WTC11 (cell line): ENCODE measurements at regions not wholly inside any gene's neighbourhood (a gene's known extent, or its start where the extent isn't known, plus 50 kb on each side); places are given as distances from the start of the nearest gene placed in this dataset.
"Not testable (repeated sequence)": the region's sequence is repeated elsewhere in the genome, so short reads cannot be mapped to it uniquely, and the experiment has no call there.

Source experiments
- ATAC-seq: fragments of 200-7000 bp; cut with Tn5 transposase; 2 replicates; pipeline ENCODE4 v1.10.0; 2021; ENCODE audit warnings: mild to moderate bottlenecking, moderate library complexity
- CTCF ChIA-PET: fragments of 300-600 bp; sonication (Branson Sonifier 250); formaldehyde crosslinking; loops from one replicate; lab custom pipeline; 2021; ENCODE audit warnings: antibody characterized with exemption; lab: Charles Lee
- POLR2A ChIA-PET: fragments of 350-600 bp; sonication (Branson Sonifier 250); formaldehyde crosslinking; loops from one replicate; lab custom pipeline; 2021; ENCODE audit warnings: antibody characterized with exemption; lab: Charles Lee
- DNase-seq: peaks from one replicate; pipeline ENCODE4 v3.0.0; 2021; ENCODE audit warnings: low spot score
- H3K27ac Mint-ChIP-seq: 2 replicates; pipeline ENCODE4 v1.8.0; 2021; ENCODE audit warnings: mixed read lengths
- H3K27me3 Mint-ChIP-seq: 2 replicates; pipeline ENCODE4 v1.8.0; 2021; ENCODE audit warnings: low read depth, mild to moderate bottlenecking, moderate library complexity, mixed read lengths
- H3K36me3 Mint-ChIP-seq: 2 replicates; pipeline ENCODE4 v1.8.0; 2021; ENCODE audit warnings: mixed read lengths
- H3K4me1 Mint-ChIP-seq: 2 replicates; pipeline ENCODE4 v1.8.0; 2022; ENCODE audit warnings: mixed read lengths
- H3K4me3 Mint-ChIP-seq: 2 replicates; pipeline ENCODE4 v1.8.0; 2021; ENCODE audit warnings: mild to moderate bottlenecking, moderate library complexity, mixed read lengths
- H3K9me3 Mint-ChIP-seq: 2 replicates; pipeline ENCODE4 v1.8.0; 2021; ENCODE audit warnings: mixed read lengths
- ATF1 ChIP-seq: sonication (generic); formaldehyde crosslinking; IDR thresholded peaks from 2 replicates; pipeline ENCODE4 v1.8.1; 2023; ENCODE audit warnings: mild to moderate bottlenecking, moderate library complexity, missing genetic modification reagents
- CREB1 ChIP-seq: sonication (generic); formaldehyde crosslinking; IDR thresholded peaks from 2 replicates; pipeline ENCODE4 v1.8.0; 2023; ENCODE audit warnings: mild to moderate bottlenecking, missing genetic modification reagents
- JUN ChIP-seq: sonication (generic); formaldehyde crosslinking; IDR thresholded peaks from 2 replicates; pipeline ENCODE4 v1.8.0; 2023; ENCODE audit warnings: mild to moderate bottlenecking, missing genetic modification reagents
- MYBL2 ChIP-seq: sonication (generic); formaldehyde crosslinking; IDR thresholded peaks from 2 replicates; pipeline ENCODE4 v1.8.1; 2023; ENCODE audit warnings: mild to moderate bottlenecking, moderate library complexity, missing genetic modification reagents
- NR3C1 ChIP-seq: sonication (generic); formaldehyde crosslinking; conservative IDR thresholded peaks from 2 replicates; pipeline ENCODE4 v1.8.1; 2023; ENCODE audit warnings: low read depth, mild to moderate bottlenecking, missing genetic modification reagents
- ZNF121 ChIP-seq: sonication (generic); formaldehyde crosslinking; IDR thresholded peaks from 2 replicates; pipeline ENCODE4 v1.8.0; 2023; ENCODE audit warnings: missing genetic modification reagents
- ZNF219 ChIP-seq: sonication (generic); formaldehyde crosslinking; IDR thresholded peaks from 2 replicates; pipeline ENCODE4 v1.8.0; 2023; ENCODE audit warnings: missing genetic modification reagents, mild to moderate bottlenecking, borderline replicate concordance
- TF ChIP-seq, protein P1 (sequence below): sonication (generic); formaldehyde crosslinking; IDR thresholded peaks from 2 replicates; pipeline ENCODE4 v1.8.1; 2022; ENCODE audit warnings: low read depth, mild to moderate bottlenecking, moderate library complexity, missing genetic modification reagents, borderline replicate concordance
- TF ChIP-seq, protein P2 (sequence below): sonication (generic); formaldehyde crosslinking; IDR thresholded peaks from 2 replicates; pipeline ENCODE4 v1.8.0; 2022; ENCODE audit warnings: mild to moderate bottlenecking, missing genetic modification reagents
- TF ChIP-seq, protein P3 (sequence below): sonication (generic); formaldehyde crosslinking; IDR thresholded peaks from 2 replicates; pipeline ENCODE4 v1.8.1; 2022; ENCODE audit warnings: low read depth, missing genetic modification reagents, borderline replicate concordance
- TF ChIP-seq, protein P4 (sequence below): sonication (generic); formaldehyde crosslinking; IDR thresholded peaks from 2 replicates; pipeline ENCODE4 v1.8.0; 2022; ENCODE audit warnings: missing genetic modification reagents
- TF ChIP-seq, protein P5 (sequence below): sonication (generic); formaldehyde crosslinking; IDR thresholded peaks from 2 replicates; pipeline ENCODE4 v1.8.0; 2023; ENCODE audit warnings: mild to moderate bottlenecking, missing genetic modification reagents
- TF ChIP-seq, protein P6 (sequence below): sonication (generic); formaldehyde crosslinking; IDR thresholded peaks from 2 replicates; pipeline ENCODE4 v1.8.0; 2023; ENCODE audit warnings: missing genetic modification reagents, mild to moderate bottlenecking, borderline replicate concordance

DNA sequence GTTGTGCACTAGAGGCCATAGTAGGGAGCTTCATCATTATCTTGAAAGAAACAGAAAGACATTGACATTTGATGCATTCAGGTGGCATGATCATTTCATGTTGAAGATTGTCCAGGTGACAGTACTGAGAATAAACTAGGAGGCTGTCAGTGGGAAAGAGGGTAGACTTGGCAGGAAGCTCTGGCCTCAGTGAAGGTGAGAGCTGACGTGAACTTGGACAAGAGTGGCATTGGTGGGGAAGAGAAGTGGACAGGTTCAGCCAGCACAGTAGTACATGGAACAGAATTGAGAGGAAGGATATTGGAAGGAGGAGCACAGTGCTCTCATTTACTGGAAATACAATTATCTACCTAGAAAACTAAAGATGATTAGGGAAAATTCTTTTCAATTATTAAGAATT lies 245.2 kb downstream of the CYRIA start:
- no peaks in the 10 kb centered on the region for H3K27me3 Mint-ChIP-seq
- no peaks in the 10 kb centered on the region; the same call in 1 of the 2 replicates for H3K36me3 Mint-ChIP-seq
- no peak overlapping the region for H3K27ac Mint-ChIP-seq
- DNase-seq (no peak), ATAC-seq (no peak)
- H3K9me3 Mint-ChIP-seq: peaks cover 12% of the 10 kb centered on the region
- CTCF ChIA-PET: interaction anchor here (1.5 kb wide), 1 partner anchor 9 kb away, joined by 3 read pairs; no protein-coding TSS in a partner anchor
- TF ChIP-seq, protein P1, sequence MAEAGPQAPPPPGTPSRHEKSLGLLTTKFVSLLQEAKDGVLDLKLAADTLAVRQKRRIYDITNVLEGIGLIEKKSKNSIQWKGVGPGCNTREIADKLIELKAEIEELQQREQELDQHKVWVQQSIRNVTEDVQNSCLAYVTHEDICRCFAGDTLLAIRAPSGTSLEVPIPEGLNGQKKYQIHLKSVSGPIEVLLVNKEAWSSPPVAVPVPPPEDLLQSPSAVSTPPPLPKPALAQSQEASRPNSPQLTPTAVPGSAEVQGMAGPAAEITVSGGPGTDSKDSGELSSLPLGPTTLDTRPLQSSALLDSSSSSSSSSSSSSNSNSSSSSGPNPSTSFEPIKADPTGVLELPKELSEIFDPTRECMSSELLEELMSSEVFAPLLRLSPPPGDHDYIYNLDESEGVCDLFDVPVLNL: no peak
- TF ChIP-seq, protein P2, sequence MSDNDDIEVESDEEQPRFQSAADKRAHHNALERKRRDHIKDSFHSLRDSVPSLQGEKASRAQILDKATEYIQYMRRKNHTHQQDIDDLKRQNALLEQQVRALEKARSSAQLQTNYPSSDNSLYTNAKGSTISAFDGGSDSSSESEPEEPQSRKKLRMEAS: no peak
- TF ChIP-seq ZNF121 (CRISPR knock-in tag): no peak
- TF ChIP-seq, all 79 proteins: peak for 0
- peaks cover 3% of the 10 kb centered on the region; the same call in 1 of the 2 replicates for H3K4me1 Mint-ChIP-seq
- H3K4me3 Mint-ChIP-seq: no peak overlapping the region
- POLR2A ChIA-PET: no interaction called here

DNA sequence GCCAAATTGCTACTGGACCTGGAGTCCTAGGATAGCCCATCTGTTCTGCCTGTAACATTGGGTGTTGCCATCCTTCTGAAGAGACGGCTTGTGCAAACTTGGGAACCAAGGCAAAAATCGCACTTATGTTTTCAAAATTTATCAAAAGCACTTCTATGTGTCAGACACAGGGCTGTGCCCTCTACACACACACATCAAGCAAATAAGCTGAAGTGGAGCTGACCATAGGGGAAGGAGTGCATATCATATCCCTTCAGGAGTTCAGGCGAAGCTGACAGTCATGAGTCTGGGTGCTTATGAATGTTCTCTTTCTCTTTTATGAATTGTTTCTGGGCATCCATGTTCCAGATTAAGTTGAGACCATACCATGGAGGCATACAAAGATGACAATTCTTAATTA lies 247.9 kb downstream of the CYRIA start:
- H3K4me1 Mint-ChIP-seq: peaks cover 3% of the 10 kb centered on the region; the same call in 1 of the 2 replicates
- H3K27me3 Mint-ChIP-seq: no peaks in the 10 kb centered on the region
- H3K27ac Mint-ChIP-seq: no peak overlapping the region
- TF ChIP-seq, protein P2: no peak
- TF ChIP-seq JUN (CRISPR knock-in tag) (no peak), ZNF219 (no peak)
- TF ChIP-seq, protein P3, sequence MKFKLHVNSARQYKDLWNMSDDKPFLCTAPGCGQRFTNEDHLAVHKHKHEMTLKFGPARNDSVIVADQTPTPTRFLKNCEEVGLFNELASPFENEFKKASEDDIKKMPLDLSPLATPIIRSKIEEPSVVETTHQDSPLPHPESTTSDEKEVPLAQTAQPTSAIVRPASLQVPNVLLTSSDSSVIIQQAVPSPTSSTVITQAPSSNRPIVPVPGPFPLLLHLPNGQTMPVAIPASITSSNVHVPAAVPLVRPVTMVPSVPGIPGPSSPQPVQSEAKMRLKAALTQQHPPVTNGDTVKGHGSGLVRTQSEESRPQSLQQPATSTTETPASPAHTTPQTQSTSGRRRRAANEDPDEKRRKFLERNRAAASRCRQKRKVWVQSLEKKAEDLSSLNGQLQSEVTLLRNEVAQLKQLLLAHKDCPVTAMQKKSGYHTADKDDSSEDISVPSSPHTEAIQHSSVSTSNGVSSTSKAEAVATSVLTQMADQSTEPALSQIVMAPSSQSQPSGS (CRISPR knock-in tag): no peak
- ChIA-PET CTCF (no interaction called here), POLR2A (no interaction called here)
- ATAC-seq (no peak), DNase-seq (no peak)
- no peaks in the 10 kb centered on the region; the same call in 1 of the 2 replicates for H3K36me3 Mint-ChIP-seq
- no peak overlapping the region for H3K4me3 Mint-ChIP-seq
- H3K9me3 Mint-ChIP-seq: peaks cover 6% of the 10 kb centered on the region

DNA sequence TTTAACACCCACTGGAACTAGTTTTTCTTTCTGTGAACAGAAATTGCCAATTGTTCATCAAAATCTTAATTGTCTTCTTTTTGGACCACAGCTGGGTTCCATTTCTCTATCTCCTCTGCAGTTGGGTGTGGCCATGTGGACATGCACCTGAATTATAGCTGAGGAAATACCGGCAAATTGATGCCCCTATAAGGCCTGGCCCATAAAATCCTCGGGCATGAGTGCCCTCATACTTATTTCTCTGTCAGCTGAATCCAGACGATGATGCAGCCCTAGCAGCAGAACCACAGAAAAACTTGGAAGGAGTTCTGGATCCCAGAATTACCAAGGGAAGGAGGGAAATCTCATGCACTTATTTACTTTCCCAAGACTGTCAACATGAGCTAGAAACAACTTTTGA lies 249.0 kb downstream of the CYRIA start:
- H3K4me3 Mint-ChIP-seq: no peak overlapping the region
- TF ChIP-seq ATF1 (CRISPR knock-in tag): no peak
- no peak for TF ChIP-seq CREB1
- TF ChIP-seq, protein P2: no peak
- TF ChIP-seq MYBL2 (CRISPR knock-in tag): no peak
- TF ChIP-seq NR3C1 (CRISPR knock-in tag): no peak
- TF ChIP-seq, protein P4, sequence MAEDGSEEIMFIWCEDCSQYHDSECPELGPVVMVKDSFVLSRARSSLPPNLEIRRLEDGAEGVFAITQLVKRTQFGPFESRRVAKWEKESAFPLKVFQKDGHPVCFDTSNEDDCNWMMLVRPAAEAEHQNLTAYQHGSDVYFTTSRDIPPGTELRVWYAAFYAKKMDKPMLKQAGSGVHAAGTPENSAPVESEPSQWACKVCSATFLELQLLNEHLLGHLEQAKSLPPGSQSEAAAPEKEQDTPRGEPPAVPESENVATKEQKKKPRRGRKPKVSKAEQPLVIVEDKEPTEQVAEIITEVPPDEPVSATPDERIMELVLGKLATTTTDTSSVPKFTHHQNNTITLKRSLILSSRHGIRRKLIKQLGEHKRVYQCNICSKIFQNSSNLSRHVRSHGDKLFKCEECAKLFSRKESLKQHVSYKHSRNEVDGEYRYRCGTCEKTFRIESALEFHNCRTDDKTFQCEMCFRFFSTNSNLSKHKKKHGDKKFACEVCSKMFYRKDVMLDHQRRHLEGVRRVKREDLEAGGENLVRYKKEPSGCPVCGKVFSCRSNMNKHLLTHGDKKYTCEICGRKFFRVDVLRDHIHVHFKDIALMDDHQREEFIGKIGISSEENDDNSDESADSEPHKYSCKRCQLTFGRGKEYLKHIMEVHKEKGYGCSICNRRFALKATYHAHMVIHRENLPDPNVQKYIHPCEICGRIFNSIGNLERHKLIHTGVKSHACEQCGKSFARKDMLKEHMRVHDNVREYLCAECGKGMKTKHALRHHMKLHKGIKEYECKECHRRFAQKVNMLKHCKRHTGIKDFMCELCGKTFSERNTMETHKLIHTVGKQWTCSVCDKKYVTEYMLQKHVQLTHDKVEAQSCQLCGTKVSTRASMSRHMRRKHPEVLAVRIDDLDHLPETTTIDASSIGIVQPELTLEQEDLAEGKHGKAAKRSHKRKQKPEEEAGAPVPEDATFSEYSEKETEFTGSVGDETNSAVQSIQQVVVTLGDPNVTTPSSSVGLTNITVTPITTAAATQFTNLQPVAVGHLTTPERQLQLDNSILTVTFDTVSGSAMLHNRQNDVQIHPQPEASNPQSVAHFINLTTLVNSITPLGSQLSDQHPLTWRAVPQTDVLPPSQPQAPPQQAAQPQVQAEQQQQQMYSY (CRISPR knock-in tag): no peak
- TF ChIP-seq, protein P5, sequence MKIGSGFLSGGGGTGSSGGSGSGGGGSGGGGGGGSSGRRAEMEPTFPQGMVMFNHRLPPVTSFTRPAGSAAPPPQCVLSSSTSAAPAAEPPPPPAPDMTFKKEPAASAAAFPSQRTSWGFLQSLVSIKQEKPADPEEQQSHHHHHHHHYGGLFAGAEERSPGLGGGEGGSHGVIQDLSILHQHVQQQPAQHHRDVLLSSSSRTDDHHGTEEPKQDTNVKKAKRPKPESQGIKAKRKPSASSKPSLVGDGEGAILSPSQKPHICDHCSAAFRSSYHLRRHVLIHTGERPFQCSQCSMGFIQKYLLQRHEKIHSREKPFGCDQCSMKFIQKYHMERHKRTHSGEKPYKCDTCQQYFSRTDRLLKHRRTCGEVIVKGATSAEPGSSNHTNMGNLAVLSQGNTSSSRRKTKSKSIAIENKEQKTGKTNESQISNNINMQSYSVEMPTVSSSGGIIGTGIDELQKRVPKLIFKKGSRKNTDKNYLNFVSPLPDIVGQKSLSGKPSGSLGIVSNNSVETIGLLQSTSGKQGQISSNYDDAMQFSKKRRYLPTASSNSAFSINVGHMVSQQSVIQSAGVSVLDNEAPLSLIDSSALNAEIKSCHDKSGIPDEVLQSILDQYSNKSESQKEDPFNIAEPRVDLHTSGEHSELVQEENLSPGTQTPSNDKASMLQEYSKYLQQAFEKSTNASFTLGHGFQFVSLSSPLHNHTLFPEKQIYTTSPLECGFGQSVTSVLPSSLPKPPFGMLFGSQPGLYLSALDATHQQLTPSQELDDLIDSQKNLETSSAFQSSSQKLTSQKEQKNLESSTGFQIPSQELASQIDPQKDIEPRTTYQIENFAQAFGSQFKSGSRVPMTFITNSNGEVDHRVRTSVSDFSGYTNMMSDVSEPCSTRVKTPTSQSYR (CRISPR knock-in tag): no peak
- TF ChIP-seq, protein P6, sequence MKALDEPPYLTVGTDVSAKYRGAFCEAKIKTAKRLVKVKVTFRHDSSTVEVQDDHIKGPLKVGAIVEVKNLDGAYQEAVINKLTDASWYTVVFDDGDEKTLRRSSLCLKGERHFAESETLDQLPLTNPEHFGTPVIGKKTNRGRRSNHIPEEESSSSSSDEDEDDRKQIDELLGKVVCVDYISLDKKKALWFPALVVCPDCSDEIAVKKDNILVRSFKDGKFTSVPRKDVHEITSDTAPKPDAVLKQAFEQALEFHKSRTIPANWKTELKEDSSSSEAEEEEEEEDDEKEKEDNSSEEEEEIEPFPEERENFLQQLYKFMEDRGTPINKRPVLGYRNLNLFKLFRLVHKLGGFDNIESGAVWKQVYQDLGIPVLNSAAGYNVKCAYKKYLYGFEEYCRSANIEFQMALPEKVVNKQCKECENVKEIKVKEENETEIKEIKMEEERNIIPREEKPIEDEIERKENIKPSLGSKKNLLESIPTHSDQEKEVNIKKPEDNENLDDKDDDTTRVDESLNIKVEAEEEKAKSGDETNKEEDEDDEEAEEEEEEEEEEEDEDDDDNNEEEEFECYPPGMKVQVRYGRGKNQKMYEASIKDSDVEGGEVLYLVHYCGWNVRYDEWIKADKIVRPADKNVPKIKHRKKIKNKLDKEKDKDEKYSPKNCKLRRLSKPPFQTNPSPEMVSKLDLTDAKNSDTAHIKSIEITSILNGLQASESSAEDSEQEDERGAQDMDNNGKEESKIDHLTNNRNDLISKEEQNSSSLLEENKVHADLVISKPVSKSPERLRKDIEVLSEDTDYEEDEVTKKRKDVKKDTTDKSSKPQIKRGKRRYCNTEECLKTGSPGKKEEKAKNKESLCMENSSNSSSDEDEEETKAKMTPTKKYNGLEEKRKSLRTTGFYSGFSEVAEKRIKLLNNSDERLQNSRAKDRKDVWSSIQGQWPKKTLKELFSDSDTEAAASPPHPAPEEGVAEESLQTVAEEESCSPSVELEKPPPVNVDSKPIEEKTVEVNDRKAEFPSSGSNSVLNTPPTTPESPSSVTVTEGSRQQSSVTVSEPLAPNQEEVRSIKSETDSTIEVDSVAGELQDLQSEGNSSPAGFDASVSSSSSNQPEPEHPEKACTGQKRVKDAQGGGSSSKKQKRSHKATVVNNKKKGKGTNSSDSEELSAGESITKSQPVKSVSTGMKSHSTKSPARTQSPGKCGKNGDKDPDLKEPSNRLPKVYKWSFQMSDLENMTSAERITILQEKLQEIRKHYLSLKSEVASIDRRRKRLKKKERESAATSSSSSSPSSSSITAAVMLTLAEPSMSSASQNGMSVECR (CRISPR knock-in tag): no peak
- H3K36me3 Mint-ChIP-seq: no peaks in the 10 kb centered on the region; the same call in 1 of the 2 replicates
- peaks cover under 1% of the 10 kb centered on the region; the same call in 1 of the 2 replicates for H3K4me1 Mint-ChIP-seq
- CTCF ChIA-PET: no interaction called here
- DNase-seq (no peak), ATAC-seq (no peak)
- H3K27me3 Mint-ChIP-seq: no peaks in the 10 kb centered on the region
- H3K27ac Mint-ChIP-seq: no peak overlapping the region
- POLR2A ChIA-PET: no interaction called here
- peaks cover 6% of the 10 kb centered on the region for H3K9me3 Mint-ChIP-seq

DNA sequence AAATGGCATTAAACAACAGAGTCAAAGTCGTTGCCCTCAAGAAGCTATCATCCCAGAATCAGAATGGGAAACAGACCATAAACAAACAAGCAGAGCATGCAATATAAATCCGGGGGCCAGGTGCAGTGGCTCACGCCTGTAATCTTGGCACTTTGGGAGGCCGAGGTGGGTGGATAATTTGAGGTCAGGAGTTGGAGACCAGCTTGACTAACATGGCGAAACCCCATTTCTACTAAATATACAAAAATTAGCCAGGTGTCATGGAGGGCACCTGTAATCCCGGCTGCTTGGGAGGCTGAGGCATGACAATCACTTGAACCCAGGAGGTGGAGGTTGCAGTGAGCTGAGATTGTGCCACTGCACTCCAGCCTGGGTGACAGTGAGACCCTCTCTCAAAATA lies 249.8 kb downstream of the CYRIA start:
- ATAC-seq, CTCF ChIA-PET, H3K36me3 Mint-ChIP-seq, H3K27me3 Mint-ChIP-seq, POLR2A ChIA-PET, DNase-seq, H3K4me1 Mint-ChIP-seq, H3K4me3 Mint-ChIP-seq, H3K27ac Mint-ChIP-seq, H3K9me3 Mint-ChIP-seq: not testable (repeated sequence)
